Hepatocyte (in vitro differentiated cells): ENCODE measurements at regions not wholly inside any gene's neighbourhood (a gene's known extent, or its start where the extent isn't known, plus 50 kb on each side); places are given as distances from the start of the nearest gene placed in this dataset.
A peak's percentile ranks its signal among the peaks of the same experiment; 100 is the strongest.

ENCODE experiments used
- DNase-seq: peaks from one replicate; pipeline ENCODE4 v3.0.0-alpha.2; 2016; ENCODE audit warnings: low spot score
- H2AFZ ChIP-seq: fragments of 200-600 bp; sonication (generic); 2 replicates; pipeline ENCODE4 v1.6.0; 2016; ENCODE audit warnings: antibody characterized with exemption, mild to moderate bottlenecking
- H3K27ac ChIP-seq: fragments of 200-600 bp; sonication (generic); 2 replicates; pipeline ENCODE4 v1.5.1; 2016; ENCODE audit warnings: mild to moderate bottlenecking
- H3K27me3 ChIP-seq: fragments of 200-600 bp; sonication (generic); 2 replicates; pipeline ENCODE4 v1.6.1; 2016
- H3K36me3 ChIP-seq: fragments of 200-600 bp; sonication (generic); replicated peaks from 2 replicates; pipeline ENCODE4 v1.5.1; 2016; ENCODE audit warnings: low read depth; ENCODE audit not compliant: insufficient read depth
- H3K4me1 ChIP-seq: fragments of 200-600 bp; sonication (generic); 2 replicates; pipeline ENCODE4 v1.5.1; 2016; ENCODE audit warnings: mild to moderate bottlenecking, moderate library complexity; ENCODE audit not compliant: insufficient read depth
- H3K4me2 ChIP-seq: fragments of 200-600 bp; sonication (generic); 2 replicates; pipeline ENCODE4 v1.6.0; 2016
- H3K4me3 ChIP-seq: fragments of 200-600 bp; sonication (generic); 2 replicates; pipeline ENCODE4 v1.5.1; 2016; ENCODE audit warnings: mild to moderate bottlenecking
- H3K79me2 ChIP-seq: fragments of 200-600 bp; sonication (generic); 2 replicates; pipeline ENCODE4 v1.6.0; 2017; ENCODE audit warnings: mild to moderate bottlenecking
- H3K9me2 ChIP-seq: fragments of 200-600 bp; sonication (generic); replicated peaks from 2 replicates; pipeline ENCODE4 v1.6.0; 2017; ENCODE audit warnings: mild to moderate bottlenecking; ENCODE audit not compliant: insufficient read depth
- H3K9me3 ChIP-seq: fragments of 200-600 bp; sonication (generic); 2 replicates; pipeline ENCODE4 v1.5.1; 2016; ENCODE audit warnings: low read depth, mild to moderate bottlenecking
- H4K20me1 ChIP-seq: fragments of 200-600 bp; sonication (generic); 2 replicates; pipeline ENCODE4 v1.6.0; 2016; ENCODE audit warnings: mild to moderate bottlenecking; ENCODE audit not compliant: insufficient read depth, poor library complexity, severe bottlenecking
- EZH2 ChIP-seq: fragments of 200-600 bp; sonication (generic); IDR thresholded peaks from 2 replicates; pipeline ENCODE4 v1.6.1; 2016; ENCODE audit warnings: antibody characterized with exemption, mild to moderate bottlenecking, borderline replicate concordance
- EZH2phosphoT487 ChIP-seq: fragments of 200-600 bp; sonication (generic); IDR thresholded peaks from one replicate; pipeline ENCODE4 v1.6.1; 2018; ENCODE audit warnings: antibody characterized with exemption, mild to moderate bottlenecking, low read depth, moderate library complexity; ENCODE audit not compliant: unreplicated experiment, severe bottlenecking
- WGBS: methylation state at CpG from one replicate; pipeline ENCODE4 v1.1.6; 2016; ENCODE audit warnings: low lambda C conversion rate; ENCODE audit errors: missing lambda C conversion rate; 5-methylcytosine and 5-hydroxymethylcytosine counted together
- TF ChIP-seq, protein P1 (sequence below): fragments of 200-600 bp; sonication (generic); IDR thresholded peaks from 2 replicates; pipeline ENCODE4 v1.5.1; 2016; ENCODE audit warnings: antibody characterized with exemption, mild to moderate bottlenecking; ENCODE audit not compliant: poor library complexity

DNA sequence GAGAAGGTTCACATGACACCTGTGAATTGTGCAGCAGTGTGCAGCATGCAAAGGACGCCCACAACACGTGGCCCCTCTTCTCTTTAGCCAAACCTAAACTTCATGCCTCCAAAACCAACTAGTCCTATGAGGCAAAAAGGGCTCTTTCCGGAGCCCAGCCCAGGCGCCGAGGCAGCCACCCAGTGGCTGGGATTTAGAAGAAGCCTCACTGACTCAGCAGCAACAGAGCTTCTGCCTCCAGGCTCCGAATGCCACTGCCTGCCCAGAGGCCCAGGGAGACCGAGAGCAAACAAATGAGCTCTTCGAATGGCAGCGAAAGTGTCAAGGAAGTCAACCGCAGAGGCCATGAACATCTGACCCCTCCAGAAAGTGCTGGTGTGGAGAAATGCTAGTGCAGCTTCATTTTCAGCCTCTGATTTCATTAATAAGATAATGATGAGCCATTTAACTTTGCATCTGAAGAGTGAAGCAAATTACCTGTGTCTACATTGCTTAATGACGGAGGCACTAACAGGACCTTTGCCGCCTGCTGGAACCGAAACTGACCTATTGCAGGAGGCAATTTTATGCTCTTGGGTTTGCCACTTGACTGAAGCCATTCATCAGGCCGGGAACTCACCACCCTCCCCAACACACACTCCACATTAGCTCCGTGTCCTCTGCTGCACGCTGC, 157.7 kb upstream of the RPL38 start:
- Histone ChIP-seq H3K79me2 (no peaks in the 10 kb centered on the region), H3K9me2 (no peaks in the 10 kb centered on the region), H3K36me3 (no peaks in the 10 kb centered on the region), H2AFZ (no peak overlapping the region), H3K9me3 (no peaks in the 10 kb centered on the region), H3K27ac (no peak overlapping the region), H3K4me3 (no peak overlapping the region), H3K4me1 (no peaks in the 10 kb centered on the region), H3K27me3 (peaks cover 7% of the 10 kb centered on the region), H4K20me1 (no peaks in the 10 kb centered on the region), H3K4me2 (no peak overlapping the region)
- TF ChIP-seq EZH2phosphoT487: no peak
- TF ChIP-seq, protein P1, sequence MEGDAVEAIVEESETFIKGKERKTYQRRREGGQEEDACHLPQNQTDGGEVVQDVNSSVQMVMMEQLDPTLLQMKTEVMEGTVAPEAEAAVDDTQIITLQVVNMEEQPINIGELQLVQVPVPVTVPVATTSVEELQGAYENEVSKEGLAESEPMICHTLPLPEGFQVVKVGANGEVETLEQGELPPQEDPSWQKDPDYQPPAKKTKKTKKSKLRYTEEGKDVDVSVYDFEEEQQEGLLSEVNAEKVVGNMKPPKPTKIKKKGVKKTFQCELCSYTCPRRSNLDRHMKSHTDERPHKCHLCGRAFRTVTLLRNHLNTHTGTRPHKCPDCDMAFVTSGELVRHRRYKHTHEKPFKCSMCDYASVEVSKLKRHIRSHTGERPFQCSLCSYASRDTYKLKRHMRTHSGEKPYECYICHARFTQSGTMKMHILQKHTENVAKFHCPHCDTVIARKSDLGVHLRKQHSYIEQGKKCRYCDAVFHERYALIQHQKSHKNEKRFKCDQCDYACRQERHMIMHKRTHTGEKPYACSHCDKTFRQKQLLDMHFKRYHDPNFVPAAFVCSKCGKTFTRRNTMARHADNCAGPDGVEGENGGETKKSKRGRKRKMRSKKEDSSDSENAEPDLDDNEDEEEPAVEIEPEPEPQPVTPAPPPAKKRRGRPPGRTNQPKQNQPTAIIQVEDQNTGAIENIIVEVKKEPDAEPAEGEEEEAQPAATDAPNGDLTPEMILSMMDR: no peak
- TF ChIP-seq EZH2: no peak
- peak; percentile 38 for DNase-seq
- 57% methylated on average over 16 of the region's 16 CpGs for WGBS

DNA sequence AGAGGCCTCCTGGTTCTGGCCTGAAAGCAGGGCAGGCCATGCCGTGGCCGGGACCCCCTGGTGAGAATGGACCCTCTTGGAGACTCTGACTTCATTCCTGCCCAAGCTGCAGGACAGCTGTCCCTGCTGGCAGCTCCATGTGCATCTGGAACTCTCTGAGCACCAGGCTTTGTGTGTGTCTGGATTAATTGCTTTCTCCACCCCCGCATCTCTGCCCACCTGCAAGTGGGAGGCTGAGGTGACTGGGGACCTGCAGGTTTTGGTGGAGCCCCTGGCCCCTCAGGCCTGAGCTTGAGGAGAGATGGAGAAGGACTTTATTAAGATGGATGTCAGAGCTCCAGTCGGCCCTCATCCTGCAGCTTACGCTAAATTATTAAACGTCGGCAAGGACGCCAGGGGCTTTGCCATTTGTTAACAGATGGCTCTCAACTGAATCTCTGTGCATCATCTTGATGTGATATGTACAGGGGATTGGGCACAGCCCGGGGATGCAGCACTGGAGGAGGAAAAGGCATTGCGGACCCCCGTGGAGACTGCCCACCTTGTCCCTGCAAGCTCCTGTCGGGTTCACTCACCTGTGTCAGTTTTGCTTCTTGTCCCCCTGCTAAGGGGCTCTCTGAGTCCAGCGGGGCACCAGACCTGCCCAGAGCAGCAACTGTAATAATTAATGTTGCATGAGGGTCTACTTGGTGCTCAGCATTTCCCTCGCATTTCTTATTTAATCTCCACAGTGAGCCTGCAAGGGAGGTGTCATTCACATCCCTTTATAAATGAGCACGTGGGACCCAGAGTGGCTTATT, 154.1 kb upstream of the RPL38 start:
- no peak for DNase-seq
- H3K9me2 ChIP-seq: no peaks in the 10 kb centered on the region
- no peak overlapping the region for H3K27ac ChIP-seq
- no peaks in the 10 kb centered on the region for H3K9me3 ChIP-seq
- 83% methylated on average over 15 of the region's 15 CpGs for WGBS
- no peaks in the 10 kb centered on the region for H3K4me1 ChIP-seq
- no peaks in the 10 kb centered on the region for H4K20me1 ChIP-seq
- no peak overlapping the region for H2AFZ ChIP-seq
- no peaks in the 10 kb centered on the region for H3K36me3 ChIP-seq
- no peak overlapping the region for H3K4me2 ChIP-seq
- H3K79me2 ChIP-seq: no peaks in the 10 kb centered on the region
- TF ChIP-seq, protein P1: no peak
- no peak for TF ChIP-seq EZH2phosphoT487
- TF ChIP-seq EZH2: no peak
- H3K27me3 ChIP-seq: peaks cover 14% of the 10 kb centered on the region
- no peak overlapping the region for H3K4me3 ChIP-seq

DNA sequence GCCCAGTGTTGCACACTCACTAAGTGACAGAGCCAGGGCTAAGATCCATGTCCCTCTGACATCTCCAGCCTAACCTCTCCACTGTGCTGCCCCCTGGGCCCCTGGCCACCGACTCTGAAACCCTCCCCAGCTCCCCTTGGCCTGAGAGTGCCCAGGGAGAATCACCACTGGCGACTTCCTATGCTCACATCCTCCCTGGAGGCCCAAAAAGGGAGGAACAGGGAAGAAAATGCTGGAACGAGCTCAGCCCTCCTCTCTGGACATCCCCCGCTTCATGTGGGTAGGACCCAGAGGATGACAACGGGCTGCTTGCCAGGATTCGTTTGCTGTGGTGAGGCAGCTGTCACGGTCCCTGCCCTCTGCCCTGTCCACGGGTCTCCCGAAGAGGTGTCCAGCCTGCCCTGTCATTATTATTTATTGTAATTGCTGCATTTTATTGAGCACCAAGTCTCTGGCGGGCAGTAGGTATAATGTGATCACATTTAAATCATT, 153.5 kb upstream of the RPL38 start:
- no peak overlapping the region for H3K4me2 ChIP-seq
- WGBS: 80% methylated on average over 10 of the region's 10 CpGs
- H2AFZ ChIP-seq: no peak overlapping the region
- H3K9me3 ChIP-seq: no peaks in the 10 kb centered on the region
- DNase-seq: no peak
- no peak overlapping the region for H3K4me3 ChIP-seq
- H3K27me3 ChIP-seq: peaks cover 14% of the 10 kb centered on the region
- H3K4me1 ChIP-seq: no peaks in the 10 kb centered on the region
- no peaks in the 10 kb centered on the region for H3K36me3 ChIP-seq
- no peaks in the 10 kb centered on the region for H3K79me2 ChIP-seq
- H3K9me2 ChIP-seq: no peaks in the 10 kb centered on the region
- TF ChIP-seq EZH2 (no peak), EZH2phosphoT487 (no peak)
- TF ChIP-seq, protein P1: no peak
- no peak overlapping the region for H3K27ac ChIP-seq
- H4K20me1 ChIP-seq: no peaks in the 10 kb centered on the region
